Loucy (cell line): ENCODE measurements at regions not wholly inside any gene's neighbourhood (a gene's known extent, or its start where the extent isn't known, plus 50 kb on each side); places are given as distances from the start of the nearest gene placed in this dataset.
"Not testable (repeated sequence)": the region's sequence is repeated elsewhere in the genome, so short reads cannot be mapped to it uniquely, and the experiment has no call there.

Experiments
- EZH2phosphoT487 ChIP-seq: fragments of 200-600 bp; IDR thresholded peaks from 2 replicates; pipeline ENCODE4 v1.6.1; 2018; ENCODE audit warnings: antibody characterized with exemption, mild to moderate bottlenecking, moderate library complexity, borderline replicate concordance
- TF ChIP-seq, protein P1 (sequence below): fragments of 200-600 bp; sonication (generic); conservative IDR thresholded peaks from 2 replicates; pipeline ENCODE4 v1.5.1; 2014; ENCODE audit warnings: mild to moderate bottlenecking, antibody characterized with exemption, low read length

DNA sequence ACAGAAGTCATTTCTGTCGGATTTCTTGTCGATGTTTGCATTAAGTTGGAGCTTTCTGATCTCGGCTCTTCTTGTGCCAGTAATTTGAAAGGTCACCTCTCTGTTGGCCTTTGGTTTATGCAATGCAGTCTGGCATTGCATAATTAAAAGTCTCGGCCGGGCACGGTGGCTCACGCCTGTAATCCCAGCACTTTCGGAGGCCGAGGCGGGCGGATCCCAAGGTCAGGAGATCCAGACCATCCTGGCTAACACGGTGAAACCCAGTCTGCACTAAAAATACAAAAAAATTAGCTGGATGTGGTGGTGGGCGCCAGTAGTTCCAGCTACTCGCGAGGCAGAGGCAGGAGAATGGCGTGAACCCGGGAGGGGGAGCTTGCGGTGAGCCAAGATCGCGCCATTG lies 62.6 kb upstream of the GOLGA8O start:
- TF ChIP-seq, protein P1, sequence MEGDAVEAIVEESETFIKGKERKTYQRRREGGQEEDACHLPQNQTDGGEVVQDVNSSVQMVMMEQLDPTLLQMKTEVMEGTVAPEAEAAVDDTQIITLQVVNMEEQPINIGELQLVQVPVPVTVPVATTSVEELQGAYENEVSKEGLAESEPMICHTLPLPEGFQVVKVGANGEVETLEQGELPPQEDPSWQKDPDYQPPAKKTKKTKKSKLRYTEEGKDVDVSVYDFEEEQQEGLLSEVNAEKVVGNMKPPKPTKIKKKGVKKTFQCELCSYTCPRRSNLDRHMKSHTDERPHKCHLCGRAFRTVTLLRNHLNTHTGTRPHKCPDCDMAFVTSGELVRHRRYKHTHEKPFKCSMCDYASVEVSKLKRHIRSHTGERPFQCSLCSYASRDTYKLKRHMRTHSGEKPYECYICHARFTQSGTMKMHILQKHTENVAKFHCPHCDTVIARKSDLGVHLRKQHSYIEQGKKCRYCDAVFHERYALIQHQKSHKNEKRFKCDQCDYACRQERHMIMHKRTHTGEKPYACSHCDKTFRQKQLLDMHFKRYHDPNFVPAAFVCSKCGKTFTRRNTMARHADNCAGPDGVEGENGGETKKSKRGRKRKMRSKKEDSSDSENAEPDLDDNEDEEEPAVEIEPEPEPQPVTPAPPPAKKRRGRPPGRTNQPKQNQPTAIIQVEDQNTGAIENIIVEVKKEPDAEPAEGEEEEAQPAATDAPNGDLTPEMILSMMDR = not testable (repeated sequence)
- TF ChIP-seq EZH2phosphoT487 = not testable (repeated sequence)
